ENCODE measurements at regions not wholly inside any gene's neighbourhood (a gene's known extent, or its start where the extent isn't known, plus 50 kb on each side); places are given as distances from the start of the nearest gene placed in this dataset.

- no peak for DNase-seq
These were observed 562.3 kb upstream of the BTBD3 start for GRCh38 chr20:11355345-11355744.

- DNase-seq = no peak
These were observed 561.6 kb upstream of the BTBD3 start for GRCh38 chr20:11356061-11356460.

GRCh38 chr20:11362450-11362849 is 555.2 kb upstream of the BTBD3 start:
- no peak for DNase-seq

GRCh38 chr20:11364736-11365135 is 553.0 kb upstream of the BTBD3 start:
- no peak for DNase-seq

GRCh38 chr20:11366660-11367059 is 551.0 kb upstream of the BTBD3 start:
- DNase-seq = no peak

GRCh38 chr20:11368499-11368898 is 549.2 kb upstream of the BTBD3 start:
- DNase-seq = no peak

GRCh38 chr20:11368965-11369711 is 548.6 kb upstream of the BTBD3 start:
- no peak for DNase-seq

- no peak for DNase-seq
These were observed 545.9 kb upstream of the BTBD3 start for GRCh38 chr20:11371831-11372230.

- DNase-seq = peak; percentile 63
These were observed 544.6 kb upstream of the BTBD3 start for GRCh38 chr20:11372876-11373790.

- DNase-seq = no peak
These were observed 542.4 kb upstream of the BTBD3 start for GRCh38 chr20:11375335-11375734.

GRCh38 chr20:11375966-11376365 is 541.7 kb upstream of the BTBD3 start:
- DNase-seq = no peak

- DNase-seq = no peak
These were observed 541.3 kb upstream of the BTBD3 start for GRCh38 chr20:11376420-11376819.

GRCh38 chr20:11376998-11377397 is 540.7 kb upstream of the BTBD3 start:
- no peak for DNase-seq

GRCh38 chr20:11377761-11378160 is 539.9 kb upstream of the BTBD3 start:
- no peak for DNase-seq

- DNase-seq = no peak
These were observed 539.4 kb upstream of the BTBD3 start for GRCh38 chr20:11378252-11378651.

- DNase-seq = no peak
These were observed 538.3 kb upstream of the BTBD3 start for GRCh38 chr20:11379257-11380011.

GRCh38 chr20:11380283-11380682 is 537.4 kb upstream of the BTBD3 start:
- DNase-seq = no peak

GRCh38 chr20:11387189-11387754 is 530.4 kb upstream of the BTBD3 start:
- no peak for DNase-seq

GRCh38 chr20:11389186-11389585 is 528.5 kb upstream of the BTBD3 start:
- DNase-seq = no peak

GRCh38 chr20:11391591-11391990 is 526.1 kb upstream of the BTBD3 start:
- DNase-seq = no peak

GRCh38 chr20:11394145-11394833 is 523.4 kb upstream of the BTBD3 start:
- no peak for DNase-seq

GRCh38 chr20:11395581-11395980 is 522.1 kb upstream of the BTBD3 start:
- no peak for DNase-seq

All from left kidney (tissue), 1 donor.